ENCODE measurements at regions not wholly inside any gene's neighbourhood (a gene's known extent, or its start where the extent isn't known, plus 50 kb on each side); places are given as distances from the start of the nearest gene placed in this dataset.

DNA sequence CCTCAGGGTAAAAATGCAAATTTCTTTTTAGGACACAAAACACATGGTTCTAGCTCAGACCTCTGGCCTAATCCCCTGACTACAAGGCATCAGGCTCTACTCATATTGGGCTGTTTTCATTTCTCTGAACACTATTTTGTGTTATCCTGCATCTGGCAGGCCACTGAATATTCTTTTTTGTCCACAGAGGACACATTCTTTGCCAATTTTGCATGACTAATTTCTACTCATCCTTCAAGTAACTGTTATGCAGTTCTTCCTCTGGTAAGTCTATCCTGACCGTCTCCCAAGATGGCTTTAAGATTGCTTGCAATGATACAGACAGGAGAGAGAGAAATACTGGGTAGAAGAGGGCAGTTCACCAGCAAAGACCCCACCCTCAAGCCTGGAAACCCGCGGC is 107.6 kb upstream of the RGPD4 start:
- TF ChIP-seq, protein P1, sequence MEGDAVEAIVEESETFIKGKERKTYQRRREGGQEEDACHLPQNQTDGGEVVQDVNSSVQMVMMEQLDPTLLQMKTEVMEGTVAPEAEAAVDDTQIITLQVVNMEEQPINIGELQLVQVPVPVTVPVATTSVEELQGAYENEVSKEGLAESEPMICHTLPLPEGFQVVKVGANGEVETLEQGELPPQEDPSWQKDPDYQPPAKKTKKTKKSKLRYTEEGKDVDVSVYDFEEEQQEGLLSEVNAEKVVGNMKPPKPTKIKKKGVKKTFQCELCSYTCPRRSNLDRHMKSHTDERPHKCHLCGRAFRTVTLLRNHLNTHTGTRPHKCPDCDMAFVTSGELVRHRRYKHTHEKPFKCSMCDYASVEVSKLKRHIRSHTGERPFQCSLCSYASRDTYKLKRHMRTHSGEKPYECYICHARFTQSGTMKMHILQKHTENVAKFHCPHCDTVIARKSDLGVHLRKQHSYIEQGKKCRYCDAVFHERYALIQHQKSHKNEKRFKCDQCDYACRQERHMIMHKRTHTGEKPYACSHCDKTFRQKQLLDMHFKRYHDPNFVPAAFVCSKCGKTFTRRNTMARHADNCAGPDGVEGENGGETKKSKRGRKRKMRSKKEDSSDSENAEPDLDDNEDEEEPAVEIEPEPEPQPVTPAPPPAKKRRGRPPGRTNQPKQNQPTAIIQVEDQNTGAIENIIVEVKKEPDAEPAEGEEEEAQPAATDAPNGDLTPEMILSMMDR (IDR thresholded peaks at IDR 0.05): no peak
- TF ChIP-seq POLR2A (IDR thresholded peaks at IDR 0.05): no peak
- TF ChIP-seq POLR2AphosphoS5 (IDR thresholded peaks at IDR 0.05): no peak
